ENCODE measurements at regions not wholly inside any gene's neighbourhood (a gene's known extent, or its start where the extent isn't known, plus 50 kb on each side); places are given as distances from the start of the nearest gene placed in this dataset.

GRCh38 chr13:54574791-54575190, 1546.2 kb downstream of the OLFM4 start:
- Histone ChIP-seq H3K23me2 (ENCODE audit: low read depth, low read length) (no peaks in the 10 kb centered on the region), H3K18ac (ENCODE audit: extremely low read depth, low read length) (no peak overlapping the region), H2BK12ac (ENCODE audit: low read depth, low read length) (no peak overlapping the region), H3K4me2 (ENCODE audit: insufficient read depth in 1 of 2, low read depth in 2 of 2, low read length in 2 of 2) (no peak overlapping the region), H3K4ac (replicated peaks; ENCODE audit: insufficient read length, low read depth, low read length) (no peak overlapping the region), H4K91ac (replicated peaks; ENCODE audit: insufficient read length, low read length) (no peak overlapping the region), H3K9me3 (ENCODE audit: insufficient read depth in 2 of 2, low read depth in 1 of 2, low read length in 1 of 2) (no peaks in the 10 kb centered on the region), H3K14ac (ENCODE audit: insufficient read length) (no peak overlapping the region), H2BK5ac (ENCODE audit: low read depth, low read length) (no peak overlapping the region), H3K23ac (ENCODE audit: insufficient read length) (no peak overlapping the region), H3K9ac (replicated peaks in 1 of 4; ENCODE audit: extremely low read depth in 1 of 4, low read depth in 3 of 4, low read length in 3 of 4) (no peak overlapping the region), H2AFZ (ENCODE audit: low read length) (no peak overlapping the region), H2AK5ac (ENCODE audit: low read depth, low read length) (no peak overlapping the region), H3K27ac (ENCODE audit: low read depth, low read length) (no peak overlapping the region), H2BK20ac (ENCODE audit: low read length) (no peak overlapping the region), H4K5ac (ENCODE audit: insufficient read length, low read depth, low read length) (no peak overlapping the region), H4K20me1 (replicated peaks in 1 of 2; ENCODE audit: control insufficient read depth in 1 of 2, insufficient read depth in 2 of 2, low read length in 2 of 2) (no peaks in the 10 kb centered on the region), H3K4me1 (replicated peaks in 1 of 4; ENCODE audit: control insufficient read depth in 3 of 4, insufficient read depth in 4 of 4, low read length in 3 of 4) (peaks cover 0 to 6% (median 0%) of the 10 kb centered on the region in 4 experiments; a peak in 2 of 7 replicates), H3K4me3 (ENCODE audit: extremely low read depth in 1 of 4, insufficient read depth in 2 of 4, low read depth in 3 of 4, low read length in 4 of 4) (no peak overlapping the region), H3K79me1 (ENCODE audit: low read depth, low read length) (no peaks in the 10 kb centered on the region), H2BK120ac (replicated peaks; ENCODE audit: low read depth, low read length) (no peak overlapping the region), H4K8ac (ENCODE audit: extremely low read depth, insufficient read depth, low read length) (no peak overlapping the region), H3K36me3 (ENCODE audit: control insufficient read depth in 2 of 4, insufficient read depth in 4 of 4, low read length in 3 of 4) (no peaks in the 10 kb centered on the region), H2BK15ac (ENCODE audit: low read length) (no peak overlapping the region), H3K79me2 (ENCODE audit: control insufficient read depth in 1 of 2, insufficient read depth in 2 of 2, low read length in 2 of 2) (no peaks in the 10 kb centered on the region), H3K27me3 (replicated peaks in 1 of 4; ENCODE audit: control insufficient read depth in 3 of 4, extremely low read depth in 1 of 4, insufficient read depth in 3 of 4, low read length in 3 of 4) (no peaks in the 10 kb centered on the region), H3K56ac (replicated peaks; ENCODE audit: insufficient read length, low read depth, low read length) (no peak overlapping the region)
- FAIRE-seq (no peak), DNase-seq (ENCODE audit: low read depth in 1 of 2, low spot score in 2 of 2) (no peak)
- TF ChIP-seq KDM4A (IDR thresholded peaks at IDR 0.05; ENCODE audit: low read depth, low read length, severe bottlenecking) (no peak), MAFK (IDR thresholded peaks at IDR 0.05; ENCODE audit: low read depth, low read length) (no peak), SIRT6 (IDR thresholded peaks at IDR 0.05; ENCODE audit: low read length) (no peak), ATF2 (IDR thresholded peaks at IDR 0.05; ENCODE audit: low read length) (no peak), GTF2F1 (IDR thresholded peaks at IDR 0.05; ENCODE audit: borderline replicate concordance, low read depth, low read length) (no peak), TBP (IDR thresholded peaks at IDR 0.05; ENCODE audit: low read depth, low read length) (no peak)
- WGBS, 2 experiments (ENCODE audit: extremely low coverage in 1 of 2, insufficient coverage in 1 of 2, insufficient read length in 1 of 2, insufficient replicate concordance in 2 of 2, low coverage in 1 of 2, low lambda C conversion rate in 2 of 2, missing lambda C conversion rate in 1 of 2) = 86% methylated on average over 4 of the region's 4 CpGs; no CpG with 5 or more reads in 1 of the 2 experiments
- CTCF ChIA-PET (ENCODE audit: partially characterized antibody) = interaction anchor here (2.5 kb wide), 1 partner anchor 38 kb away, joined by 7 read pairs; no protein-coding TSS in a partner anchor
- POLR2A ChIA-PET (ENCODE audit: partially characterized antibody) = no interaction called here

Data from H1 (cell line).